SU-DHL-6 (cell line): ENCODE measurements at regions not wholly inside any gene's neighbourhood (a gene's known extent, or its start where the extent isn't known, plus 50 kb on each side); places are given as distances from the start of the nearest gene placed in this dataset.
"Not testable (repeated sequence)": the region's sequence is repeated elsewhere in the genome, so short reads cannot be mapped to it uniquely, and the experiment has no call there.

ENCODE experiments used
- H2AFZ ChIP-seq: fragments of 200-600 bp; sonication (generic); 2 replicates; pipeline ENCODE4 v1.6.1; 2014; ENCODE audit warnings: low read depth, mild to moderate bottlenecking, moderate library complexity, mixed read lengths, antibody characterized with exemption, low read length; ENCODE audit not compliant: severe bottlenecking
- H3F3A ChIP-seq: fragments of 200-600 bp; shearing (Covaris generic); 2 replicates; pipeline ENCODE4 v1.6.0; 2016; ENCODE audit warnings: antibody characterized with exemption, mild to moderate bottlenecking; ENCODE audit not compliant: insufficient read depth
- H3K27ac ChIP-seq: fragments of 200-600 bp; sonication (generic); 2 replicates; pipeline ENCODE4 v1.5.1; 2016; ENCODE audit warnings: low read depth, mild to moderate bottlenecking, low read length, moderate library complexity, mixed read lengths
- H3K27me3 ChIP-seq: fragments of 200-600 bp; sonication (generic), shearing (Covaris generic); 2 replicates; pipeline ENCODE4 v1.6.0; 2014; ENCODE audit warnings: mild to moderate bottlenecking, low read length
- H3K36me3 ChIP-seq: fragments of 200-600 bp; sonication (generic); 2 replicates; pipeline ENCODE4 v1.6.1; 2014; ENCODE audit warnings: mild to moderate bottlenecking, low read length, mixed read lengths
- H3K4me2 ChIP-seq: fragments of 300-600, 200-600 bp; shearing (Covaris generic), sonication (generic); 2 replicates; pipeline ENCODE4 v1.6.0; 2014; ENCODE audit warnings: low read length, low read depth, mild to moderate bottlenecking; ENCODE audit not compliant: poor library complexity, severe bottlenecking
- H3K4me3 ChIP-seq: fragments of 200-600 bp; sonication (generic); 2 replicates; pipeline ENCODE4 v1.5.1; 2014; ENCODE audit warnings: antibody characterized with exemption, low read length, mild to moderate bottlenecking, mixed read lengths; ENCODE audit not compliant: insufficient read depth, poor library complexity, severe bottlenecking
- H3K79me2 ChIP-seq: fragments of 200-600 bp; sonication (generic); 2 replicates; pipeline ENCODE4 v1.6.1; 2014; ENCODE audit warnings: mild to moderate bottlenecking, low read length, moderate library complexity; ENCODE audit not compliant: insufficient read depth
- H3K9ac ChIP-seq: fragments of 200-600 bp; sonication (generic); 2 replicates; pipeline ENCODE4 v1.7.0; 2014; ENCODE audit warnings: mild to moderate bottlenecking, low read length
- H3K9me2 ChIP-seq: fragments of 200-600 bp; sonication (generic); replicated peaks from 2 replicates; pipeline ENCODE4 v1.6.1; 2014; ENCODE audit warnings: low read length; ENCODE audit not compliant: insufficient read depth
- H3K9me3 ChIP-seq: fragments of 200-600 bp; sonication (generic); 2 replicates; pipeline ENCODE4 v1.6.1; 2014; ENCODE audit warnings: low read length, mixed read lengths; ENCODE audit not compliant: insufficient read depth
- H4K20me1 ChIP-seq: fragments of 200-600 bp; sonication (generic); 2 replicates; pipeline ENCODE4 v1.6.1; 2014; ENCODE audit warnings: low read depth, mild to moderate bottlenecking, antibody characterized with exemption, low read length, moderate library complexity, mixed read lengths
- EZH2phosphoT487 ChIP-seq: fragments of 200-600 bp; sonication (generic), shearing (Covaris generic); conservative IDR thresholded peaks from 2 replicates; pipeline ENCODE4 v1.6.1; 2018; ENCODE audit warnings: mild to moderate bottlenecking, antibody characterized with exemption, low read length, moderate library complexity, mixed read lengths
- TF ChIP-seq, protein P1 (sequence below): fragments of 200-600 bp; sonication (generic); IDR thresholded peaks from one replicate; pipeline ENCODE4 v1.5.1; 2017; ENCODE audit warnings: antibody characterized with exemption, mild to moderate bottlenecking, low read length, moderate library complexity; ENCODE audit not compliant: insufficient read depth, poor library complexity, severe bottlenecking

DNA sequence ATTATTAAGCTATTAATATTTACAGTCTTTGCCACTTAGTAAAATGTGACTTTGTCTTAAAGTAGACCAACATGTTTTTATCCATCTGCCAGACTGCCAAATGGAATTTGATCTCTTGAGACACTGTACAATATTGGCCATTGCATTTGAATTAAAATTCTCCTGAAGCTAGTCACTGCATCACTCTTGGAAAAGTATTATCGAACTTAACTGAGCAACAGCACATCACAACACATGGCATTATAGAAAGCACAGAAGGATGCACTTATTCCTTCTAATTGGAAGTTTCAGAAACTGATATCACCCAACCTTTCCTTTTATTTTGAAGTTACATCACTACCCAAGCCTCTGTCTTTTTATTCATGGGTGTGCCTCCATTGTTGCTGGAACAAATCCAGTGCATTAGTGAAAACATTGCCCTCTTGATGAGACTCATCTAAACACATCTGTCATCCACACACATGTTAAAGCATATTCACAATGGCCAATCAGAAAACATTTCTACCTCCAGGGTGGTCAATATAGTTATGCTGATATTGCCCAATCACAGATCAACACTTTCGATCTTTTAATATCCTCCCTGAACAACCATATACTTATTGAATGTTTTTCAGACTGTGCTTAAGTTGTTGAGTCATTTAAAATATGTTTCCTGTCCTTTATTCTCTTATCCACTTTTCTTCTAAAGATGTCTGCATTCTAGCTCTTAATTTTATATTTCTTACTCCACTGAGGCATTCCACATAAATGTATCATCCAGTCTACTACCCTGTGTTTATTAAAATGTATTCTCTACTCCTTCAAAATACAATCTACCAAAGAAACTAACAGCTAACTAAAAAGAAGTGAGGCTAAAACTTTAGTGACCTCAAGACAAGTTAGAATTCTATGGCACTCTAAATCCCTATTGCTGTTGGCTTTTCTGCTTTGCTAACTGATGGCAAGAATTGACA lies 535.0 kb downstream of the RFPL4B start:
- Histone ChIP-seq H3K9me2 (no peaks in the 10 kb centered on the region), H3K4me2 (no peak overlapping the region), H2AFZ (no peak overlapping the region), H3K9me3 (no peaks in the 10 kb centered on the region), H3K4me3 (no peak overlapping the region), H3K79me2 (no peaks in the 10 kb centered on the region), H3K27me3 (no peaks in the 10 kb centered on the region), H3F3A (no peaks in the 10 kb centered on the region), H3K36me3 (no peaks in the 10 kb centered on the region), H4K20me1 (no peaks in the 10 kb centered on the region), H3K9ac (no peak overlapping the region), H3K27ac (no peak overlapping the region)
- no peak for TF ChIP-seq EZH2phosphoT487
- TF ChIP-seq, protein P1, sequence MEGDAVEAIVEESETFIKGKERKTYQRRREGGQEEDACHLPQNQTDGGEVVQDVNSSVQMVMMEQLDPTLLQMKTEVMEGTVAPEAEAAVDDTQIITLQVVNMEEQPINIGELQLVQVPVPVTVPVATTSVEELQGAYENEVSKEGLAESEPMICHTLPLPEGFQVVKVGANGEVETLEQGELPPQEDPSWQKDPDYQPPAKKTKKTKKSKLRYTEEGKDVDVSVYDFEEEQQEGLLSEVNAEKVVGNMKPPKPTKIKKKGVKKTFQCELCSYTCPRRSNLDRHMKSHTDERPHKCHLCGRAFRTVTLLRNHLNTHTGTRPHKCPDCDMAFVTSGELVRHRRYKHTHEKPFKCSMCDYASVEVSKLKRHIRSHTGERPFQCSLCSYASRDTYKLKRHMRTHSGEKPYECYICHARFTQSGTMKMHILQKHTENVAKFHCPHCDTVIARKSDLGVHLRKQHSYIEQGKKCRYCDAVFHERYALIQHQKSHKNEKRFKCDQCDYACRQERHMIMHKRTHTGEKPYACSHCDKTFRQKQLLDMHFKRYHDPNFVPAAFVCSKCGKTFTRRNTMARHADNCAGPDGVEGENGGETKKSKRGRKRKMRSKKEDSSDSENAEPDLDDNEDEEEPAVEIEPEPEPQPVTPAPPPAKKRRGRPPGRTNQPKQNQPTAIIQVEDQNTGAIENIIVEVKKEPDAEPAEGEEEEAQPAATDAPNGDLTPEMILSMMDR = no peak

DNA sequence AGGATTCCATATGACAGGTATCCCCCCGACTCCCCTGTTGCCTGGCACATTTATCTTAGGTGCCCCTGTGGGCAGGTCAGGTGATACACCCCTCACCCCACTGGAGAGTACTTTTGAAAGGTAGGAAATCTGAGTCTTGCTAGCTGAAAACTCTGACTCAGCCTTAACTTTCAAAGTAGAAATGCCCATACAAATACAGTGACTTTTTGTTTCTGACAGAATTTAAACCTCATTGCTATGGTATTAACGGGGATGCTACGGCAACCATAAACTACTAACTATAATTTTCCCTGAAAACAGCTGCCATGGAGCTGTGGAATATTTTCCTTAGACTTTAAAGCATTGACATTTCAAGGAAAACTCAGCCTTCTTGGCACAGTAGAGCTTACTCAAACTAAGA lies 536.0 kb downstream of the RFPL4B start:
- Histone ChIP-seq H3K4me3 (no peak overlapping the region), H3K27ac (no peak overlapping the region), H3K79me2 (no peaks in the 10 kb centered on the region), H3K27me3 (no peaks in the 10 kb centered on the region), H4K20me1 (no peaks in the 10 kb centered on the region), H3F3A (no peaks in the 10 kb centered on the region), H3K36me3 (no peaks in the 10 kb centered on the region), H3K9me2 (no peaks in the 10 kb centered on the region), H3K4me2 (no peak overlapping the region), H3K9me3 (no peaks in the 10 kb centered on the region), H2AFZ (no peak overlapping the region), H3K9ac (no peak overlapping the region)
- TF ChIP-seq EZH2phosphoT487 = no peak
- TF ChIP-seq, protein P1 = no peak

DNA sequence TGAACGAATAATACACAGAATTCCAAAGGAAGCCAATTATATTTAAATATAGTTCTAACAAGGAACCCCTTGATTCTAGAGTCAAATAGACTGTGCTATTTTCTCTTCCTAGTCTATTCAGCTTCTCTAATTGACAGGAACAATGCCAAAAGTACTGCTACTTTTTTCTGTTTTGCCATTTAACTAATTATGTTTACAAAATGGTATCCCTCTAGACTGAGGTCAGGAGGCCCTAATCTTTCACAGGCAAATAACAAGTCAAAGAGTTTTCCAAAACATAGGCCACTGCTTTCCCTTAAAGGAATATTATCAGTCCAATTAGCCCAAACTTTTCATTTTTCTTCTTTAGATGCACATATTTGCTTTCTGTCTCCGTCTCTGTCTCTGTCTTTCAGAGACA lies 539.3 kb downstream of the RFPL4B start:
- H3K9me3 ChIP-seq = no peaks in the 10 kb centered on the region
- TF ChIP-seq, protein P1 = no peak
- no peak for TF ChIP-seq EZH2phosphoT487
- H3K27ac ChIP-seq = no peak overlapping the region
- no peaks in the 10 kb centered on the region for H3K79me2 ChIP-seq
- H3K4me3 ChIP-seq = no peak overlapping the region
- no peak overlapping the region for H2AFZ ChIP-seq
- H3K9ac ChIP-seq = no peak overlapping the region
- H3F3A ChIP-seq = no peaks in the 10 kb centered on the region
- H3K9me2 ChIP-seq = no peaks in the 10 kb centered on the region
- H3K36me3 ChIP-seq = no peaks in the 10 kb centered on the region
- no peak overlapping the region for H3K4me2 ChIP-seq
- H3K27me3 ChIP-seq = no peaks in the 10 kb centered on the region
- H4K20me1 ChIP-seq = no peaks in the 10 kb centered on the region

DNA sequence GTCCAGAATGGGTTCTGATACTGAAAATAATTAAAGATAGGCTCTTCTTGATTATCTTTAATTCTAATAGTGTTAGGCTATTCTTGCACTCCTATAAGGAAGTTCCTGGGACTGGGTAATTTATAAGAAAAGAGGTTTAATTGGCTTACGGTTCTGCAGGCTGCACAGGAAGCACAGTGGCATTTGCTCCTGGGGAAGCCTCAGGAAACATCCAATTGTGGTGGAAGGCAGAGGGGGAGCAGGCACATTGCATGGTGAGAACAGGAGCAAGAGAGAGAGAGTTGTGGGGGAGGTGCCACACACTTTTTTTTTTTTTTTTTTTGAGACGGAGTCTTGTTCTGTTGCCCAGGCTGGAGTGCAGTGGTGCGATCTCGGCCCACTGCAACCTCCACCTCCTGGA lies 540.3 kb downstream of the RFPL4B start:
- H3K4me3 ChIP-seq, H3K36me3 ChIP-seq, H4K20me1 ChIP-seq, H3K9ac ChIP-seq, H3F3A ChIP-seq, H2AFZ ChIP-seq, H3K9me3 ChIP-seq, H3K79me2 ChIP-seq, H3K4me2 ChIP-seq, H3K27me3 ChIP-seq, H3K9me2 ChIP-seq, H3K27ac ChIP-seq: not testable (repeated sequence)
